HG03108 (cell line): ENCODE measurements at regions not wholly inside any gene's neighbourhood (a gene's known extent, or its start where the extent isn't known, plus 50 kb on each side); places are given as distances from the start of the nearest gene placed in this dataset.

Experiments used
- ATAC-seq: cut with Tn5 transposase; IDR thresholded peaks from one replicate; pipeline ENCODE4 v1.9.1; 2021; ENCODE audit warnings: moderate library complexity; ENCODE audit not compliant: unreplicated experiment

- ATAC-seq = no peak
Observed at GRCh38 chr5:21694567-21694966, 1158.6 kb downstream of the CDH12 start.

GRCh38 chr5:21693591-21693990, 1159.6 kb downstream of the CDH12 start:
- ATAC-seq = no peak

GRCh38 chr5:21689587-21689986, 1163.6 kb downstream of the CDH12 start:
- no peak for ATAC-seq

GRCh38 chr5:21688655-21689054, 1164.5 kb downstream of the CDH12 start:
- ATAC-seq = no peak

- ATAC-seq = no peak
Observed at GRCh38 chr5:21687621-21688020, 1165.5 kb downstream of the CDH12 start.

- ATAC-seq = no peak
Observed at GRCh38 chr5:21686706-21687105, 1166.4 kb downstream of the CDH12 start.

- no peak for ATAC-seq
Observed at GRCh38 chr5:21685522-21685921, 1167.6 kb downstream of the CDH12 start.

- ATAC-seq = no peak
Observed at GRCh38 chr5:21684992-21685391, 1168.2 kb downstream of the CDH12 start.

- no peak for ATAC-seq
Observed at GRCh38 chr5:21681911-21682310, 1171.2 kb downstream of the CDH12 start.

GRCh38 chr5:21680641-21681040, 1172.5 kb downstream of the CDH12 start:
- no peak for ATAC-seq

- ATAC-seq = no peak
Observed at GRCh38 chr5:21680196-21680595, 1172.9 kb downstream of the CDH12 start.

GRCh38 chr5:21678526-21678925, 1174.6 kb downstream of the CDH12 start:
- no peak for ATAC-seq

- ATAC-seq = no peak
Observed at GRCh38 chr5:21672911-21673310, 1180.2 kb downstream of the CDH12 start.

GRCh38 chr5:21672360-21672759, 1180.8 kb downstream of the CDH12 start:
- no peak for ATAC-seq

GRCh38 chr5:21665524-21665923, 1187.6 kb downstream of the CDH12 start:
- no peak for ATAC-seq

- ATAC-seq = no peak
Observed at GRCh38 chr5:21663082-21663481, 1190.1 kb downstream of the CDH12 start.

- no peak for ATAC-seq
Observed at GRCh38 chr5:21661184-21661583, 1192.0 kb downstream of the CDH12 start.

GRCh38 chr5:21654556-21654955, 1198.6 kb downstream of the CDH12 start:
- no peak for ATAC-seq

- no peak for ATAC-seq
Observed at GRCh38 chr5:21649969-21650368, 1203.2 kb downstream of the CDH12 start.

- ATAC-seq = no peak
Observed at GRCh38 chr5:21646469-21646868, 1206.7 kb downstream of the CDH12 start.

- no peak for ATAC-seq
Observed at GRCh38 chr5:21644032-21644431, 1209.1 kb downstream of the CDH12 start.

GRCh38 chr5:21642312-21642711, 1210.8 kb downstream of the CDH12 start:
- ATAC-seq = no peak

- no peak for ATAC-seq
Observed at GRCh38 chr5:21623831-21624230, 1229.3 kb downstream of the CDH12 start.
